Skin of body (tissue), 1 donor: ENCODE measurements at regions not wholly inside any gene's neighbourhood (a gene's known extent, or its start where the extent isn't known, plus 50 kb on each side); places are given as distances from the start of the nearest gene placed in this dataset.
"Not testable (repeated sequence)": the region's sequence is repeated elsewhere in the genome, so short reads cannot be mapped to it uniquely, and the experiment has no call there.

Experiments used
- DNase-seq: peaks from one replicate; lab custom pipeline; 2025; lab: John Stamatoyannopoulos, UW

GRCh38 chr4:155473420-155474095 is 96.8 kb upstream of the MAP9 start:
- no peak for DNase-seq

GRCh38 chr4:155468282-155468681 is 91.5 kb upstream of the MAP9 start:
- no peak for DNase-seq

GRCh38 chr4:155450676-155451075 is 73.9 kb upstream of the MAP9 start:
- no peak for DNase-seq

- DNase-seq = no peak
Measured at GRCh38 chr4:155445306-155445705, 68.5 kb upstream of the MAP9 start.

- DNase-seq = no peak
Measured at GRCh38 chr4:155444721-155445120, 68.0 kb upstream of the MAP9 start.

GRCh38 chr4:155442267-155443105 is 65.7 kb upstream of the MAP9 start:
- peak; percentile 80 for DNase-seq

GRCh38 chr4:155441475-155441874 is 64.7 kb upstream of the MAP9 start:
- DNase-seq = no peak

- not testable (repeated sequence) for DNase-seq
Measured at GRCh38 chr4:155439760-155440159, 63.0 kb upstream of the MAP9 start.

- no peak for DNase-seq
Measured at GRCh38 chr4:155434904-155435303, 58.1 kb upstream of the MAP9 start.

GRCh38 chr4:155434366-155434765 is 57.6 kb upstream of the MAP9 start:
- DNase-seq = no peak

GRCh38 chr4:155433636-155434360 is 57.0 kb upstream of the MAP9 start:
- DNase-seq = no peak

- DNase-seq = no peak
Measured at GRCh38 chr4:155430895-155431795, 54.4 kb upstream of the MAP9 start.

GRCh38 chr4:155428128-155428527 is 51.4 kb upstream of the MAP9 start:
- DNase-seq = no peak

- no peak for DNase-seq
Measured at GRCh38 chr4:155426953-155427352, 50.2 kb upstream of the MAP9 start.
